Mesothelial cell of epicardium (in vitro differentiated cells): ENCODE measurements at regions not wholly inside any gene's neighbourhood (a gene's known extent, or its start where the extent isn't known, plus 50 kb on each side); places are given as distances from the start of the nearest gene placed in this dataset.
A peak's percentile ranks its signal among the peaks of the same experiment; 100 is the strongest.

Source experiments
- DNase-seq, 2 experiments: peaks; one replicate each; pipeline ENCODE4 v3.0.0; 2021; ENCODE audit warnings: low spot score in 2 of 2; ENCODE audit not compliant: unreplicated experiment in 2 of 2
- H3K27ac Mint-ChIP-seq: 2 replicates; pipeline ENCODE4 v1.8.0; 2021; ENCODE audit warnings: mixed read lengths
- H3K27me3 Mint-ChIP-seq: 2 replicates; pipeline ENCODE4 v1.8.0; 2021; ENCODE audit warnings: low read depth, mixed read lengths
- H3K36me3 Mint-ChIP-seq: 2 replicates; pipeline ENCODE4 v1.8.0; 2021; ENCODE audit warnings: mixed read lengths
- H3K4me1 Mint-ChIP-seq: 2 replicates; pipeline ENCODE4 v1.8.0; 2021; ENCODE audit warnings: mixed read lengths
- H3K4me3 Mint-ChIP-seq: 2 replicates; pipeline ENCODE4 v1.8.0; 2021; ENCODE audit warnings: mild to moderate bottlenecking, moderate library complexity, mixed read lengths
- H3K9me3 Mint-ChIP-seq: 2 replicates; pipeline ENCODE4 v1.8.0; 2021; ENCODE audit warnings: mixed read lengths
- CTCF ChIP-seq: fragments of 200-600 bp; sonication (generic); IDR thresholded peaks from one replicate; pipeline ENCODE4 v1.5.0; 2021; ENCODE audit warnings: antibody characterized with exemption; ENCODE audit not compliant: unreplicated experiment

- TF ChIP-seq CTCF: no peak
- peak overlapping the region; percentile 67 for H3K27ac Mint-ChIP-seq
- no peak overlapping the region for H3K4me3 Mint-ChIP-seq
- no peak for DNase-seq
- H3K36me3 Mint-ChIP-seq: no peaks in the 10 kb centered on the region
- H3K27me3 Mint-ChIP-seq: no peaks in the 10 kb centered on the region
- peaks cover 43% of the 10 kb centered on the region for H3K4me1 Mint-ChIP-seq
- H3K9me3 Mint-ChIP-seq: peaks cover 3% of the 10 kb centered on the region
Measured at GRCh38 chr3:13766128-13766527, 113.7 kb downstream of the WNT7A start.

GRCh38 chr3:13764161-13764560 lies 115.7 kb downstream of the WNT7A start:
- no peak overlapping the region for H3K27ac Mint-ChIP-seq
- no peak for DNase-seq

GRCh38 chr3:13762906-13763305 lies 117.0 kb downstream of the WNT7A start:
- H3K4me3 Mint-ChIP-seq: no peak overlapping the region
- DNase-seq: no peak

More at GRCh38 chr3:13764161-13764560, 115.7 kb downstream of the WNT7A start:
- H3K27me3 Mint-ChIP-seq: no peaks in the 10 kb centered on the region
- TF ChIP-seq CTCF: no peak
- no peaks in the 10 kb centered on the region for H3K36me3 Mint-ChIP-seq
- peaks cover 3% of the 10 kb centered on the region for H3K9me3 Mint-ChIP-seq
- H3K4me3 Mint-ChIP-seq: no peak overlapping the region
- peaks cover 27% of the 10 kb centered on the region for H3K4me1 Mint-ChIP-seq

GRCh38 chr3:13750731-13751130 lies 129.1 kb downstream of the WNT7A start:
- Mint-ChIP-seq H3K4me1 (peaks cover 17% of the 10 kb centered on the region), H3K9me3 (peaks cover 12% of the 10 kb centered on the region), H3K27ac (no peak overlapping the region), H3K36me3 (peaks cover 3% of the 10 kb centered on the region), H3K27me3 (no peaks in the 10 kb centered on the region), H3K4me3 (no peak overlapping the region)
- DNase-seq: no peak
- no peak for TF ChIP-seq CTCF

More at GRCh38 chr3:13762906-13763305, 117.0 kb downstream of the WNT7A start:
- H3K4me1 Mint-ChIP-seq: peaks cover 16% of the 10 kb centered on the region
- no peak overlapping the region for H3K27ac Mint-ChIP-seq
- peaks cover 3% of the 10 kb centered on the region for H3K9me3 Mint-ChIP-seq
- no peaks in the 10 kb centered on the region for H3K27me3 Mint-ChIP-seq
- no peak for TF ChIP-seq CTCF
- H3K36me3 Mint-ChIP-seq: no peaks in the 10 kb centered on the region

GRCh38 chr3:13750215-13750614 lies 129.7 kb downstream of the WNT7A start:
- TF ChIP-seq CTCF: no peak
- Mint-ChIP-seq H3K27me3 (no peaks in the 10 kb centered on the region), H3K4me3 (no peak overlapping the region), H3K9me3 (peaks cover 7% of the 10 kb centered on the region), H3K4me1 (peaks cover 17% of the 10 kb centered on the region), H3K36me3 (no peaks in the 10 kb centered on the region), H3K27ac (no peak overlapping the region)
- DNase-seq: no peak
